ENCODE measurements at regions not wholly inside any gene's neighbourhood (a gene's known extent, or its start where the extent isn't known, plus 50 kb on each side); places are given as distances from the start of the nearest gene placed in this dataset.

DNA sequence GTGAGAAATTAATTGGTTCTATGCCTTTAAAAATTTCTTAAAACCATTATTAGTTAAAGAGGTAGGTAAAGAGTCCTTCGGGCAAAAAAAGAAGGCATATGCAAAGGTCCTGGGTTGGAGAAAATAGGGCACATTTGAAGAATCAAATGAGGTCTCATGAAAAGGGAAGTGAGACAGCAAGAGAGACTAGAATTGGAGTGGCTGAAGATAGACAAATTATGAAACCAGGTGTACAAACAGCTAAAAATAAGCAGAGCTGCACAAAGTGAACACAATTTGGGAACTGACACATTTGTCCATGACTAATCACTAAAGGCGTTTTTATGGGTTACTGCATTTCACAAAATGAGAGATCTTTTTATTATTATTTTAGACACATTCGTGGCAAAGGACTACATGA lies 581.2 kb downstream of the PYDC2 start:
- TF ChIP-seq POLR2AphosphoS5 (IDR thresholded peaks at IDR 0.05): no peak
- intact Hi-C loops (cut with DNase I; ENCODE audit: low total_unique reads) (no loop called here), in situ Hi-C loops (cut with MboI; ENCODE audit: low pct_ligation_motif_present in 1 of 4, low pct_unique_long_range_greater_than_20kb in 1 of 4, low sequenced_read_pairs in 3 of 4) (loop anchor here in 1 of 4 donors (25.0 kb wide), 1 partner anchor 95 kb away; no protein-coding TSS in a partner anchor)
- Histone ChIP-seq H3K27me3 (no peaks in the 10 kb centered on the region), H3K4me1 (no peaks in the 10 kb centered on the region), H3K9me3 (no peaks in the 10 kb centered on the region), H3K27ac (no peak overlapping the region), H3K36me3 (no peaks in the 10 kb centered on the region), H3K4me3 (no peak overlapping the region)
- 73 to 94% methylated on average over 2 to 3 of the region's 3 CpGs for WGBS, 2 donors (ENCODE audit: low coverage in 1 of 2)
- DNase-seq: no peak

DNA sequence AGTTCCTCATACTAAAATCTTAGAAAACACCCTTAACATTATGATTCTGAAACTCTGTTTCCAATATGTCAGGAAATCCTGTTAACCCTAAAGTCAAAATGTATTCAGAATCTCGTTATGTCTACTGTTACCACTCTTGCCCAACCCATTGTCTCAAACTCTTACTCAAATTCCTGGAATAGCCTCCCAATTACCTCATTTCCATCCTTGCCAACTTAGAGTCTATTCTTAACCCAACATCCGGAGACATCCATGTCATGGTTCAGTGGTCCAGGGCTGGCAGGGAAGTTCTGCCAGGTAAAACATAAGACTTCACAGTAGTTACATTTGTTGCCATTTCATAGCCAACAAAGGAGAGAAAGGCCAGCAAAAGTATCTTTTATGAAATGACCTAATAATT lies 593.9 kb downstream of the PYDC2 start:
- Histone ChIP-seq H3K4me1 (no peaks in the 10 kb centered on the region), H3K4me3 (no peak overlapping the region), H3K27ac (no peak overlapping the region), H3K27me3 (no peaks in the 10 kb centered on the region), H3K9me3 (no peaks in the 10 kb centered on the region), H3K36me3 (no peaks in the 10 kb centered on the region)
- no peak for DNase-seq
- intact Hi-C loops (cut with DNase I; ENCODE audit: low total_unique reads) (no loop called here), in situ Hi-C loops (cut with MboI; ENCODE audit: low pct_ligation_motif_present in 1 of 4, low pct_unique_long_range_greater_than_20kb in 1 of 4, low sequenced_read_pairs in 3 of 4) (no loop called here)
- WGBS, 2 donors (ENCODE audit: low coverage in 1 of 2): 69 to 70% methylated on average over 2 of the region's 2 CpGs
- TF ChIP-seq POLR2A (IDR thresholded peaks at IDR 0.05): no peak
- TF ChIP-seq, protein P1, sequence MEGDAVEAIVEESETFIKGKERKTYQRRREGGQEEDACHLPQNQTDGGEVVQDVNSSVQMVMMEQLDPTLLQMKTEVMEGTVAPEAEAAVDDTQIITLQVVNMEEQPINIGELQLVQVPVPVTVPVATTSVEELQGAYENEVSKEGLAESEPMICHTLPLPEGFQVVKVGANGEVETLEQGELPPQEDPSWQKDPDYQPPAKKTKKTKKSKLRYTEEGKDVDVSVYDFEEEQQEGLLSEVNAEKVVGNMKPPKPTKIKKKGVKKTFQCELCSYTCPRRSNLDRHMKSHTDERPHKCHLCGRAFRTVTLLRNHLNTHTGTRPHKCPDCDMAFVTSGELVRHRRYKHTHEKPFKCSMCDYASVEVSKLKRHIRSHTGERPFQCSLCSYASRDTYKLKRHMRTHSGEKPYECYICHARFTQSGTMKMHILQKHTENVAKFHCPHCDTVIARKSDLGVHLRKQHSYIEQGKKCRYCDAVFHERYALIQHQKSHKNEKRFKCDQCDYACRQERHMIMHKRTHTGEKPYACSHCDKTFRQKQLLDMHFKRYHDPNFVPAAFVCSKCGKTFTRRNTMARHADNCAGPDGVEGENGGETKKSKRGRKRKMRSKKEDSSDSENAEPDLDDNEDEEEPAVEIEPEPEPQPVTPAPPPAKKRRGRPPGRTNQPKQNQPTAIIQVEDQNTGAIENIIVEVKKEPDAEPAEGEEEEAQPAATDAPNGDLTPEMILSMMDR (IDR thresholded peaks at IDR 0.05): no peak
- TF ChIP-seq POLR2AphosphoS5 (IDR thresholded peaks at IDR 0.05): no peak
- TF ChIP-seq EP300 (IDR thresholded peaks at IDR 0.05; ENCODE audit: low read depth): no peak

DNA sequence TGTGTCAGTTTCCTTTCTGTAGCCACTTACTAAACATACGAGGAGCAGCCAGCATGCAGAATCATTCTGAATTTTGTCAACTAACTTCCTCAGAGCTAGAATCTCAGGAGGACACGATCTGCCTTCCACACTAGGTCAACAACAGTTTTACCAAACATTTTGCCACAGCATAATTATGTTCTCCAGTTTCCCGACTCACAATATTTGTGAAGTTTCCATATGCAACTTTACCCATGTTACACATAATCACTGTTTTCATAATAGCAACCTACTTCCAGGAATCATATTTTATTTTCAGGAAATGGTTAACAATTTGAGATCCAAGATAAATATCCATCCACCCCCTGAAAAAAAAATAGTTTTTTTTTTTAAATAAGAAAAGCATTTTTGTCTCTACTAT lies 595.0 kb downstream of the PYDC2 start:
- H3K36me3 ChIP-seq: no peaks in the 10 kb centered on the region
- no peak for DNase-seq
- TF ChIP-seq, protein P1 (IDR thresholded peaks at IDR 0.05): no peak
- TF ChIP-seq POLR2A (IDR thresholded peaks at IDR 0.05) (no peak), POLR2AphosphoS5 (IDR thresholded peaks at IDR 0.05) (no peak), EP300 (IDR thresholded peaks at IDR 0.05; ENCODE audit: low read depth) (no peak)
- no peaks in the 10 kb centered on the region for H3K4me1 ChIP-seq
- intact Hi-C loops (cut with DNase I; ENCODE audit: low total_unique reads): no loop called here
- in situ Hi-C loops (cut with MboI; ENCODE audit: low pct_ligation_motif_present in 1 of 4, low pct_unique_long_range_greater_than_20kb in 1 of 4, low sequenced_read_pairs in 3 of 4): no loop called here
- H3K9me3 ChIP-seq: no peaks in the 10 kb centered on the region
- H3K27me3 ChIP-seq: no peaks in the 10 kb centered on the region
- no peak overlapping the region for H3K4me3 ChIP-seq
- WGBS, 2 donors (ENCODE audit: low coverage in 1 of 2): 43 to 58% methylated on average over 2 to 3 of the region's 3 CpGs
- H3K27ac ChIP-seq: no peak overlapping the region

DNA sequence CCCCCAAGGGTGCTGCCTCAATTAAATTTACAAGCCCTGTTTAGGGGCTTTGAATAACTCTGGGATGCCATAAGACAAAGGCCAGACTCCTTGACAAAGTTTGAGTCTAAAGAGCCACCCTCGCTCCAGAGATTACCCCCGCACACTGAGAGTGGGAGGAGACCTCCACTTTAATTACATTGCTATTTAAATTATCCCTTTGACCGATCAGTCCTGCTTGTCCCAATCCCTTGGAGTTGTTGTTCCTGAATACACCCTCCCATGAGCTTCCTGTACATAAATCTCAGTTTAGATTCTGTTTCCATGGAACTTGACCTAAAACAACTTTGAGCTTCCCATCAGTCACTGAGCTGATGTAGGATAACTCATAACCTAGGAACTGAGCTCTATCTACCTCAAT lies 596.3 kb downstream of the PYDC2 start:
- Histone ChIP-seq H3K27ac (no peak overlapping the region), H3K36me3 (no peaks in the 10 kb centered on the region), H3K9me3 (no peaks in the 10 kb centered on the region), H3K27me3 (no peaks in the 10 kb centered on the region), H3K4me1 (no peaks in the 10 kb centered on the region), H3K4me3 (no peak overlapping the region)
- DNase-seq: no peak
- in situ Hi-C loops (cut with MboI; ENCODE audit: low pct_ligation_motif_present in 1 of 4, low pct_unique_long_range_greater_than_20kb in 1 of 4, low sequenced_read_pairs in 3 of 4) (no loop called here), intact Hi-C loops (cut with DNase I; ENCODE audit: low total_unique reads) (no loop called here)
- 71% methylated on average over 1 to 3 of the region's 3 CpGs for WGBS, 2 donors (ENCODE audit: low coverage in 1 of 2)
- TF ChIP-seq EP300 (IDR thresholded peaks at IDR 0.05; ENCODE audit: low read depth): no peak
- TF ChIP-seq, protein P1 (IDR thresholded peaks at IDR 0.05): no peak
- TF ChIP-seq POLR2A (IDR thresholded peaks at IDR 0.05): no peak
- no peak for TF ChIP-seq POLR2AphosphoS5 (IDR thresholded peaks at IDR 0.05)

DNA sequence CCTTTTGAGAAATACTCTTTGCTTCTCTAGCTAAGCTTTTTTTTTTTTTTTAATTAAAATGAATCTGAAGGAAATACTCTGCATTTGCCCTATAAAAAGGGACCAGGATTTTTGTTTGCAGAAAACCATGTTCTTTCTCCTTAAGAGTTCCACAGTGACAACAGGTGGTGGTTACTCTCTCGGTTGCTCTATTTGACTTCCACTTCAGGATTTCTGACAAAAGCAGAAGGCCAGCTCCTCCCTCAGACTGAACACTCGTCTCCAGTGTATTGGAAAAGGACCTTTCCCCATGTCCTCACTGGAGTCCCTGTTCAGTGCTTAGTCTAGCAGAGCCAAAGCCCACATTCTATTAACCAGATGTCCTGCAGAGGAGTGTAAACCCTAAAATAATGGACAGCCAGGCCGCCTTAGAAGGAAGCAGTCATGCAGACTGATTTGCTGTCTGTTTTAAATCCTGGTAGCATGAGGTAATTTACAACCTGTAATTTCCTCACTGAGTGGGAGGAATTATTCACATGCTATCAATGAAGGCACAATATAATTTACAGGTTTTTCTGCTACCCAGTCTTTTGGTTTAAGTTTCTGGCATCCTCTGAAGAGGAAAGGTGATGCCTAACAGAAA lies 599.3 kb downstream of the PYDC2 start:
- TF ChIP-seq EP300 (IDR thresholded peaks at IDR 0.05; ENCODE audit: low read depth) (no peak), POLR2AphosphoS5 (IDR thresholded peaks at IDR 0.05) (no peak), POLR2A (IDR thresholded peaks at IDR 0.05) (no peak)
- TF ChIP-seq, protein P1 (IDR thresholded peaks at IDR 0.05): no peak
- Histone ChIP-seq H3K4me3 (no peak overlapping the region), H3K36me3 (no peaks in the 10 kb centered on the region), H3K9me3 (no peaks in the 10 kb centered on the region), H3K27ac (no peak overlapping the region), H3K27me3 (no peaks in the 10 kb centered on the region), H3K4me1 (no peaks in the 10 kb centered on the region)
- WGBS, 2 donors (ENCODE audit: low coverage in 1 of 2): 22 to 23% methylated on average over 3 of the region's 3 CpGs
- no peak for DNase-seq
- intact Hi-C loops (cut with DNase I; ENCODE audit: low total_unique reads): no loop called here
- in situ Hi-C loops (cut with MboI; ENCODE audit: low pct_ligation_motif_present in 1 of 4, low pct_unique_long_range_greater_than_20kb in 1 of 4, low sequenced_read_pairs in 3 of 4): no loop called here

Data from transverse colon (tissue), 4 donors.